Activated CD8-positive, alpha-beta memory T cell treated with anti-CD3 and anti-CD28 coated beads, Interleukin-2, amount 50 U/mL, for 24 hours (primary cell): ENCODE measurements at regions not wholly inside any gene's neighbourhood (a gene's known extent, or its start where the extent isn't known, plus 50 kb on each side); places are given as distances from the start of the nearest gene placed in this dataset.

Experiments used
- DNase-seq: peaks from one replicate; pipeline ENCODE4 v3.0.0-alpha.2; 2020; ENCODE audit errors: extremely low read depth

DNA sequence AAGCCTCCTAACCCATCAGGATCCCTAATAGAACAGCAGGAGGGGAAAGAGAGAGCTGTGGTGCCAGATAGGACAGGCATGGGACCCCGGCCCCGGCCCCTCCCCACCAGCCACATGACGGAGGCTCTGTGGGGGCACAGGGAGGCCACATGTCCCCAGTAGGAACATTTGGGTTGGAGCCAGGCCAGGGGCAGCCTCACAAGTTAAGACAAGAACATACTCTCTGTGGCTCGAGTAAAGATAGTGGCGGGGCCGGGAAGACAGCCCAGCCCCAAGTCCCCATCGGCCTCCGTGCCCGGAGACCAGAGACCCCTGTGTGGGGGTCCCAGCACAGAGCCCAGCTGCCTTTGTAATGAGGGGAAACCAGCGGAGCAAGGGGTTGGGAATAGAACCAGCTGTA, 78.6 kb upstream of the GALNT9 start:
- DNase-seq = no peak

DNA sequence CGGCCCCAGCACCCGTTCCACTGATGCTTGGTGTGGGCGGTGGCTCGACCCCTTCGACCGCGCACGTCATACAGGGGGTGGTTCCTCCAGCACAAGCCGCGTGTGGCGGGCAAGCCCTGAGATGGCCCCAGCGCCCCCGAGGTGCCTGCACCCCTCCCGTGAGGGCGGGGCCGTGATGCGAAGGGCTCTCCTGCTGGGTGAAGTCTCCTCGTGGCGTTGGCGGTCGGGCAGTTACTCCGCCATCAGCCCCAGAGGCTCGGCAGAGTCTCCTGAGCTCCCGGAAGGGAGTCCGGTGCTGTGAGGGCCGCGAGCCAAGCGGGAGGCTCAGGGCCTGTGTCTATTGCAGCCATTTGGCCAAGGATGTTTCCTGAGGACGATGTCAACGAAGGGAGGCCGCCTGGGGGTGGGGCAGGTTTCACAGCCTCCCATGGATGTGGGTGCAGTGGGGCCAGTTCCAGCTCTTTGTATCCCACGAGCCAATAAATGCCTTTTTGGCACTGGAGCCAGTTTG, 78.1 kb upstream of the GALNT9 start:
- no peak for DNase-seq

DNA sequence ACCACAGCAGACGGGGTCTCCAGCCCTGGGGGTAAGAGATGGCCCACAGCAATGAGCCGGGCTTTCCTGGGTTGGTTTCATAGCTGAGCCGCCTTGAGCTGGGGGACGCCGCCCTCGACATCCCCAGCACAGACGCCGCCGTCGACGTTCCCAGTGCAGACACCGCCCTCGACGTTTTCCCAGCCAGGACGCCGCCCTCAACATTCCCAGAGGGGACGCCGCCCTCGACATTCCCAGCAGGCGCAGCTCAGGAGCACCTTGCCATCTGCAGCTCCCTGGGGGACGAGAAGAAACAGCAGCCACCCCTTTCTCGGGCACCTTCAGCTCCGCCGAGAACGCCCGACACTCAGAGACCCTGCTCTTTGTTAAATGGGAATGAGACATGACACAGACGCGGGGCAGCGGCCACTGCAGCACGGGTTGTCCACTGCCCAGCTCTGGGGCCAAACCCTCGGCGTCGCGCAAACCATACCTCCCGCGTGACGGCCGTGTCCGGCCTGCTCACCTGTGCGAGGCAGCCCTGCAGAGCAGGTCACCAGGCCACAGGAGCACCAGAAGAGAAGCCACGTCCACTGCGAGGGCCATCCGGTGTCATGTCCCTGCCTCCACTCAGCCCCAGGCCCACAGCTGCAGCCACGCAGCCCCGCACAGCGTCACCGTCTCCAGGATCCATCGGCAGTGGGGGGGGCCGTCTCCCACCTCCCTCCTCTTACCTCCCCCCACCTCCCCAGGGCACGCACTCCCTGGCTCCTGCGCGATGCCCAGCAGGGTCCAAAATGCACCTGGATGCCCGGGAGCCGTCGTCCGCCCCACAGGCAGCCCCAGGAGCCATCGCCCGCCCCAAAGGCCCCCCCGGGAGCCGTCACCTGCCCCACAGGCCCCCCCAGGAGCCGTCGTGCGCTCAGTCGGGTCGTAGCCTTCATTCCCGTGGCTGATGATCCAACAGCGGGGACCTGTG, 77.4 kb upstream of the GALNT9 start:
- DNase-seq = no peak

DNA sequence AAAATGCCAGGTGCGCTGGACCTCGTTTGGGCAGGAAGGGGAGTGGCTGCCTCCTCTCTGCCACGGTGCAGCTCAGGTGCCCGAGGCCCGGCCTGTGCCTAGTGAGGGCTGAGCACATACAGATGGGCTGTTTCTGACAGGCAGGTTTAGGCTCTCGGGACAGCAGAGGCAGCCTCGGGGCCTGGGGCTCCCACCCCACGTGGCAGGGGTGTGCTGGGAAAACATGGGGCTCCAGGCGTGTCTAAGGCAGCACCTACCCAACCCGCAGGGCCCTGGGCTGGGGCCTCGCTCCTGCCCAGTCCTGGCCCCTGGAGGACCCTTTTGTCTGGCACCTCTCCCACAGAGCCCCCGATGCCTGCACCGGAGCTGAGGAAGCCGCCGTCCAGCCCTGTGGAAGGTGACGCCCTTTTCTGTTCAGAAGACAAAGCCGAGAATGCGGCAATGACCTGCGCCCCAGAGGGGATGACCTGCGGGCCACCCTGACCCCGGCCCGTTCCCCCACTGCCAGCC, 76.4 kb upstream of the GALNT9 start:
- no peak for DNase-seq

DNA sequence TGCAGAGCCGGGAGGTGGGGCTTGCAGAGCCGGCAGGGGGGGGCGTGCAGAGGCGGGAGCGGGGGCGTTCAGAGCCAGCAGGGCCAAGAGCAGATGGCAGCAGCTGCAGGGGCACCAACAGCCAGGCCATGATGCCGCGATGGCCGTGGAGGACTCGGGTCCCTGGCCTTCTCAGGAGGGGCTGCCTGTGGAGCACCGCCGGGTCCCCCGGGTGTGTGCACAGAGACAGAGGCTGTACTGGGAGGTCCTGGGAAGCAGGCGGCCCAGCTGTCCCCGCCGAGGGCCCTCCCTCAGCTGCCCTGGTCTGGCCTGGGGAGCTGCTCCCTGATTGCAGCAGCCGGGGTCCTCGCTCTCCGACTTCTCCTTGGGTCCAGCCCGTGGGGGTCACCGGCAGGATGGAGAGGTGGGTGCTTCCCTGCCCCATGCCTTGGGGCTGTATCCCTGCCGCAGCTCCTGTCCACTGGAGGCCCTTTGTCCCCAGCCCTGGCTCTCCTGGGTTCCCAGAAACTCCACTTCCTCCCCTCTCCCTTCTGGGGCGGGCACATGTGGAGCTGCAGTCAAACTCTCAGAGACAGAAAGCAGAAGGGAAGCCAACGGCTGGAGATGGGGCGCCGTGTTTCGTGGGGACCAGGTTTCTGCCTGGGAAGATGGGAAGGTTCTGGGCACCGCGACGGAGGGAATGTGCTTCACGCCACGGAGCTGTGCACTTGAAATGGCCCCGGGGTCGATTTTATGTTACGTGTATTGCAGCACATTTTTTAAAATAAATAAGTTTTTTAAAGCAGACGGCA, 75.8 kb upstream of the GALNT9 start:
- no peak for DNase-seq

DNA sequence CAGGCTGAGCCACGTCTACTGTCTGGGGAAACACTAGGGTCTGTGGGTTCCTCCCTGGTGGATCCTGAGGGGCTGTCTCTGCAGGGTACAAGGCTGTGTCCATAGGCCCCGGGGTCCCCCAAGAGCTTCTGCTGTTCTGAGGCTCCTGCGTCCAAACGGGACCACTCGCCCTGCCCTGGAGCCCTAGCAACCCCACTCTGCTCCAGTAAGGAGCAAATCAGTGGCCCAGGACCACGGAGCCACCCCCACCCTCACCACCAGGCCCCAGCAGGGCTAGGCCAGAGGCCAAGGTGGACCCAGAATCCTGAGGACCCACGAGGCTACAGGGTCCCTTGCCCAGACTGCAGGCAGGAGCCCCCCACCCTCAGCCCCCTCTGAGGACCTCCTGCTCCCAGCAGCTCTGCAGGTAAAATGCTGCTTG, 75.1 kb upstream of the GALNT9 start:
- DNase-seq = no peak

DNA sequence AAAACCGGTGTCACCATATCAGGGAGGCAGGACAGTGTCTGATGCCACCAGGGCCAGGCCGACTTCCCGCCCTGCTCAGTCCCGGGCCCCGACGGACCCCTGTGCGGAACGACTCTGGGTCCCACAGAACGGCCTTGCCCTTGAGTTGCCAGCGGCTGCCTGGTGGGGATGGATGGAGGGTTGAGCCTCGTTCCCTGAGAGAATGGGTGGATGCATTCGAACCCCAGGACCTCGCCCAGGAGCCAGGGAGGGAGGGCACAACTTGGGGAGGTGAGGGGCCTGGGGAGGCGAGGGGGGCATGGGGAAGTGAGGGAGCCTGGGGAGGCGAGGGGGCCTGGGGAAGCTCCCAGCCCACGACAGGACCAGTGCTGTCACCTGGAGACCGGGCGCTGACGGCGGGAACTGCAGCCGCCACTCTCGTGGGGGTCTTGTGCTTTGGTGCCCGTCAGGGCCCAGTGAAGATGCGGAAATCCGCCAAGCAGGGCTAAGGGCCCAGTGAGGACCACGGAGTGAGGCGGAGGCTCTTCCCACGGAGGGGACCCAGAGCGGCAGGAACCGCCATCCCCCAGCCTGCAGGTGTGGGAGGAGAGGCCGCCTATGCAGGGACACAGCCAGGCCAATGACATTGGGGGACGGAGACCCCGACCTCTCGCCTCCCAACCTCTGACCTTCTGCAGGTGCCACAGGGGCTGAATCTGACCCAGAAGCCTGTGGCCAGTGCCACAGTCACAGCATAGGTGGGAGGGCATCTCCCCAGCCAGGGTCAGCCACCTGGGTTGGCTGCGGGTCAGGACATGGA, 74.4 kb upstream of the GALNT9 start:
- no peak for DNase-seq

DNA sequence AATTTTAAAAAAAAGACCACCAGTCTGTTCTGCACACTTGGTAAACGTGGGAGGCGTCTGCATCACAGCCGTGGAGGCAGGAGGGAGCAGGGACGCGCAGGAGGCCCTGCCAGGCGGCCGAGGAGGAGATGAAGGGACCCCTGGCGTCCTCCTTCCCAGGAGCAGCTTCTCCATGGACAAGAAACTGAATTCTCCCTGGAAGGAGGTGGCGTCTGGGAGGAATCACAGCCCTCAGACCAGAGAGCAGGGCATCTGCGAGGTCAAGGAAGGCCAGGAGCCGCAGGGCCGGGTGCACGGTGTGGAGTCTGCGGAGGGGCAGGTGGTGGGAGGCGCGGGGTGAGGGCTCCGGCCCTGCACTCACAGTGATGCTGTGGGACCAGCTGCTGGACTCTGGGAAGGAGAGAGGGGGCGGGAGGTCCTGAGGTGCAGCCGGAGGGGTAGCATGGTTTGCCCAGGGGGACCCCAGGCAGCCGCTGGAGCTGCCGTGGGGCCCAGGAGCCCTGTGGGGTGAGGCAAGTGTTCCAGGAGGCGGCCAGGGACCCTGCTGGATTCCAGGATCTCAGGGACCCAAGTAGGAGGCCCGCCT, 73.5 kb upstream of the GALNT9 start:
- no peak for DNase-seq

DNA sequence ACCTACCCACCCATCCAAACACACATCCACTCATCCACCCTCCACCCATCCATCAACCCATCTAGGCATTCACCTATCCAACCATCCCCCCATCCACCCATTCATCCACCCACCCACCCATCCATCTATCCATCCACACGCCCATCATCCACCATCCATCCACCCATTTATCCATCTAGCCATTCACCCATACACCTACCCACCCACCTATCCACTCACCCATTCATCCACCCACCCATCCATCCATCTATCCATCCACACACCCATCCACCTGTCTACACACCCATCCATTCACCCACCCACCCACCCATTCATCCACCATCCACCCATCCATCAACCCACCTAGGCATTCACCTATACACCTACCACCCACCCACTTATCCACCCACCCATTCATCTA, 72.6 kb upstream of the GALNT9 start:
- DNase-seq = no peak

DNA sequence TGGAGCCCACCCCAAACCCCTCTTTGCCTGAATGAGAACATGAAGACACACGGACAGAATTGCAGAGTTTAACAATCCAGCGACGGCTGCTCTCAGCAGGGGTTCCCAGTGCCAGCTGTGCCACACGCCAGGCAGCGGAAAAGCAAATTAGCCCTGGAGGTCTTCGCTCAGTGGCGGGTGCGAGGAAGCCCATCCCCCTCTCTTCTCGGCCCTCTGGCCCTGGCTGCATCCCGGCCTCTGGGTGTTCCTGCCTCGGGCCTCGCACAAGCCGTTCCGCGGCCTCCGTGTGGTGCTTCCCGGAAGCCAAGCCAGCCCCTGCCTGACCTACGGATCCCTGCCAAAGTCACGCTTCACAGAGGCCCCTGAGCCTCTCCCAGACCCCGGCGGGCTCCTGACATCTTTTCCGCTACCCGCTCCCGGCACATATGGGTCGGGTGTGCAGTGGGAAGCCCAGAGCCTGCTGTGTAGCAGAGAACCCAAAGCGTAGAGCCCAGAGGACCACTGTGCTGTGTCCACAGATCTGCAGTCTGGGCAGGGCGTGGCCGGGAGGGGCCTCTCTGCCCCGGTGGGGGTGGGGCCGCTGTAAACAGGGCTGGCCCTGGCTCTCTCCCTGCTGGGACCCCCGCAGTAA, 70.7 kb upstream of the GALNT9 start:
- DNase-seq = no peak

DNA sequence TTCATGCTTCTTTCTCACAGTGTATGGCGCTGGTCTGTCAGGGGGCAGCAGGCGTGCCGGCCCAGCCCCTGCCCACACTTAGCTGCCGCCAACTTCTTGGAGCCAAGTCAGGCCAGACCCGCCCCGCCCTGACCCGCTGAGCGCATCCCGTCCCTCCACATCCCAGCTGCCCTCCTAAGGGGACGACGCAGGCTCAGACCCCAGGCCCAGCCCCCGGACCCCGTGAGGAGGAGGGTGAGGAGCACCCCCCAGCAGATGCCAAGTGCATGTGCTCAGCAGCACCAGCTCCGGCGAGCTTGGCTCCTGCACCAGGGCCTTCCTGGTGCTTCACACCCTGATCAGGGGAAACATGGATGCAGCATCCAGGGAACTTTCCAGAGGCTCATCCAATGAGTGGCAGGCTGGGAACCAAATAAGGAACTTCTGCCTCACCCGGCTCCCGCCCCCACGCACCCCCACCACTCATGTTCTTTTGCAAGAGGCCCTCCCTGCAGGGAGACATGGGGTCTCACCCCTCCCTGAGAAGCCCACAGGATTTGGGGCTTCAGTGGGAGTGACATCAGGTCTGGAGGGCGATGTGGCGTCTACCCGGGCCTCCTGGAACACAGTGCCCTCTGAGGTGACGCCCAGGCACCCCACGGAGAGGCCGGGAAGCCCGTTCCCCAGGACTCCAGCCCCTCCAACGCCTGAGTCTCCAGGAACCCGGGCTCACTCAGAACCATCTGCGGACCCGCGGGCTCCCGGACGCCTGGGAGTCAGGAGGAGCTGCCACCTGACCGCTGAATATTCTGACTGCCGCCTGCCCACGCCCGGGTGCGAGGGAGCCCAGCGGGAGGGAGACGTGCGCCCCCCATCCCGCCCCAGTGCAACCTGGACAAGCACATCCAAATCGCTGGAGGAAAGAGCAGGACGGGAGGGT, 70.0 kb upstream of the GALNT9 start:
- DNase-seq = no peak

DNA sequence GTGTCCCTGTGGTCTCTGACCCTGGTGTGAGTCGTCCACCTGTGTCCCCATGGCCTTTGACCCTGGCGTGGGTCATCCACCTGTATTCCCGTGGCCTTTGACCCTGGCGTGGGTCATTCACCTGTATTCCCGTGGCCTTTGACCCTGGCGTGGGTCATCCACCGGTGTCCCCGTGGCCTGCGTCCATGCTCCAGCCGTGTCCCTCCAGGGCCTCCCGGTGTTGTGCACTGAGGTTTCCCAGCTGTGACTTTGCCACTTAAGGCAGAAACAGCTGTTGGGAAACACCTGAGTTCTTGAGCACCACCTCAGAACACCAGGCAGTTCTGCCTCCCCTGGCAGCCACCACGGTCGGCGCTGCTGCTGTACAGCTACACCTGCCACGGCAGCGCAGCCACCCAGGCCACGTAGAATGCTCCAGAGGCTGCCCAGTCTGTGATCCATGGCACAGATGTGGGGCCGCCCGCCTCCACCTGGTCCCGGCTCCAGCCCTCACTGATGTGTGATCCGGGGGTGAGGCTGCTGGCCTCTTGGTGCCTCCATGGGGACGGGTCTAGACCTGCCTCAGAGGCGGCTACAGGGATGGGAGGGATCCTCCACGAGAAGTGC, 69.1 kb upstream of the GALNT9 start:
- no peak for DNase-seq

DNA sequence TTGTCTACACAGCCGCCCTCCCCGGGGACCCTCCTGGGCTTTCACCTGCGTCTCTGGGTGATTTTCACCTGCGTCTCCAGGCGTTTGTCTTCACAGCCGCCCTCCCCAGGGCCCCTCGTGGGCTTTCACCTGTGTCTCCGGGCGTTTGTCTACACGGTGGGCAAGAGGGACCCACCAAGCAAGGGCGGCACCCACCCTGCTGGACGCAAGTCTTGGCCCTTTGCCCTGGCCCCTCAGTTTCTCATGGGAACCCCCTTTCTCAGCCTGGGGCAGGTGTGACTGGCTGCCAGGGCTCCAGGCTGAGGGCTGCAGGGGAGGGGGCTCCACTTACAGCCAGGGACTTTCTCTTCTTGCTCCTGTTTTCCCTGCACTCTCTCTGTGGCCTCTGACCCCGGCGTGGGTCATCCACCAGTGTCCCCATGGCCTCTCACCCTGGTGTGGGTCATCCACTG, 68.6 kb upstream of the GALNT9 start:
- no peak for DNase-seq

DNA sequence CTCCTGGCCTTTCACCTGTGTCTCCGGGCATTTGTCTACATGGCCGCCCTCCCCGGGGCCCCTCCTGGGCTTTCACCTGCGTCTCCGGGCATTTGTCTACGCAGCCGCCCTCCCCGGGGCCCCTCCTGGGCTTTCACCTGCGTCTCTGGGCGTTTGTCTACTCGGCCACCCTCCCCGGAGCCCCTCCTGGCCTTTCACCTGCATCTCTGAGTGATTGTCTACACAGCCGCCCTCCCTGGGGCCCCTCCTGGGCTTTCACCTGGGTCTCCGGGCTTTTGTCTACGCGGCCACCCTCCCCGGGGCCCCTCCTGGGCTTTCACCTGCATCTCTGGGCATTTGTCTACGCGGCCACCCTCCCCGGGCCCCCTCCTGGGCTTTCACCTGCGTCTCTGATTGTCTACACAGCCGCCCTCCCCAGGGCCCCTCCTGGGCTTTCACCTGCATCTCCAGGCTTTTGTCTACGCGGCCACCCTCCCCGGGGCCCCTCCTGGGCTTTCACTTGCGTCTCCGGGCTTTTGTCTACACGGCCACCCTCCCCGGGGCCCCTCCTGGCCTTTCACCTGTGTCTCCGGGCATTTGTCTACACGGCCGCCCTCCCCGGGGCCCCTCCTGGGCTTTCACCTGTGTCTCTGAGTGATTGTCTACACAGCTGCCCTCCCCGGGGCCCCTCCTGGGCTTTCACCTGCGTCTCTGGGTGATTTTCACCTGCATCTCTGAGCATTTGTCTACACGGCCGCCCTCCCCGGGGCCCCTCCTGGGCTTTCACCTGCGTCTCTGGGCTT, 68.0 kb upstream of the GALNT9 start:
- DNase-seq = no peak

DNA sequence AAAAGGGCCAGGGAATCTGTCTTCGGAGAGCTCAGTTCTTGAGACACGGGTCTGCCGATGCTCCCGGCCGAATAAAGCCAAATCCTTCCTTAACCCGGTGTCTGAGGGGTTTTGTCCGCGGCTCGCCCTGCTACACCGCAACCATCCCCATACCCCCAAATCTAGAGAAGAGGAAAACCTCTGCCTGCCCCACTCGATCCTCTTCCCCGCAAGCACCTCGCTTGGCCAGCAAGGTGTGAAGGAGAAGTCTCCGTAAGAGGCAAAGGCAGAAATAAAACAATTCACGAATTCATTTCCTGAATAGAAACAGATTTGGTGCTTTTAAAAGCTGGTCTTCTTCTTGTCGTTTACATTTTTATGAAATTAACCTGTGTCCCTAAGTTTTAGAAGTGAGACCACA, 67.3 kb upstream of the GALNT9 start:
- no peak for DNase-seq

DNA sequence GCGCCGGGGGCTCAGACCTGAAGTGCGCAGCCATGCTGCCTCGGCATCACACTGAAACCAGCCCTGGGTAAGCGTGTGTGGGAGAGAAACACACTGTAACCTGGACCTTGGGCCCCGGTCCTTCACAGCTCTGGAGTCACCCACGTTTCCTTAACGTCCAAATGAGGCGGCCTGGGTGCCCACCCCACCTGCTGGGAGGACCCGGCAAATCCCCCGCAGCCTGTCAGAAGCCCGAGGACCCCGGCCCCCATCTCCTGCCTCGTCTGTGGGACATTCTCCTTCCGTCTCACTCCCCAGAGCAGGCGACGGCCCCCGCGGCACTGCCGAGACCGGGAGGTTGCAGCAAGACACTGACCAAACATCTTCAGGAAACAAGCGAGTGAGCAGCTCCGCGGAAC, 66.5 kb upstream of the GALNT9 start:
- no peak for DNase-seq

DNA sequence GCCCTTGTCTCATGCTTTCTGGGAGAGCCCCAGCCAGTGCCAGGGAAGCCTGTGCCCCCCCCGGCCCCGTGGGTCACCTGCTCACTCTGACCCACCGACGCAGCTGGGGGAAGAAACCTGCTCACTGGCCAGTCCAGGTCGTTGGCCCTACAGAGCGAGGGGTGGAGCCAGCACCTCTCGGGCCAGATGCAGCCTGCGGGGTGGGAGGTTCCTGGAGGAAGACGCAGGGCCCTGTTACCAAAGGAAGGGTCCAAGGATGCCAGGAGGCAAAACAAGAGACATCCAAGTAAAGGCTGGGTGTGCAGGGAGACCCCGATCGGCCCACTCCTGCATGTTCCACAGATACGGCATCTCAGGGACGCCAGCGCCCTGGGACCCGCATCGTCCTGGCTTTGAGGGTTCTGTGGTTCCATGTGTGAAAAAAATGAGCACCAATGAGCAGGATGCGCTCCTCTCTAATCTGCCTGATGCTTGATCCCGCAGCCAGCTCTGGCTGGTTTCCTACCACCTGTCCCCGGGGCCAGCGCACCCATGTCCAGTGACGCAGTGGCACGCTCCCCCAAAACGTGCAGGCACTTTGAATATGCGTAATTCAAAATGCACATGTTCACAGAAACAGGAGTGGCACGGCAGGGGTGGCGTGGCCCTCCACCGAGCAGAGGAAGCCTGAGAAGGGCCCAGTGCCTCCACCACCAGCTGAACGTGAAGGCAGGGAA, 66.0 kb upstream of the GALNT9 start:
- no peak for DNase-seq
